ENCODE measurements at regions not wholly inside any gene's neighbourhood (a gene's known extent, or its start where the extent isn't known, plus 50 kb on each side); places are given as distances from the start of the nearest gene placed in this dataset.

- TF ChIP-seq CTCF (conservative IDR thresholded peaks at IDR 0.05) (no peak), ZFX (IDR thresholded peaks at IDR 0.05) (no peak)
- H3K27ac ChIP-seq, result no peak overlapping the region
These were observed 1084.2 kb upstream of the TENM3 start for GRCh38 chr4:181158971-181159370.

- H3K27ac ChIP-seq, result no peak overlapping the region
- TF ChIP-seq ZFX (IDR thresholded peaks at IDR 0.05) (no peak), CTCF (conservative IDR thresholded peaks at IDR 0.05) (no peak)
These were observed 1081.5 kb upstream of the TENM3 start for GRCh38 chr4:181161669-181162068.

- no peak for TF ChIP-seq CTCF (conservative IDR thresholded peaks at IDR 0.05)
- no peak for TF ChIP-seq ZFX (IDR thresholded peaks at IDR 0.05)
- no peak overlapping the region for H3K27ac ChIP-seq
These were observed 1080.9 kb upstream of the TENM3 start for GRCh38 chr4:181162266-181162665.

GRCh38 chr4:181162676-181163075 lies 1080.5 kb upstream of the TENM3 start:
- TF ChIP-seq CTCF (conservative IDR thresholded peaks at IDR 0.05) (no peak), ZFX (IDR thresholded peaks at IDR 0.05) (no peak)
- H3K27ac ChIP-seq, result no peak overlapping the region

GRCh38 chr4:181166742-181167399 lies 1076.3 kb upstream of the TENM3 start:
- no peak for TF ChIP-seq CTCF (conservative IDR thresholded peaks at IDR 0.05)
- TF ChIP-seq ZFX (IDR thresholded peaks at IDR 0.05), result no peak
- no peak overlapping the region for H3K27ac ChIP-seq

- H3K27ac ChIP-seq, result no peak overlapping the region
- no peak for TF ChIP-seq ZFX (IDR thresholded peaks at IDR 0.05)
- no peak for TF ChIP-seq CTCF (conservative IDR thresholded peaks at IDR 0.05)
These were observed 1075.0 kb upstream of the TENM3 start for GRCh38 chr4:181168011-181168805.

GRCh38 chr4:181173046-181173445 lies 1070.2 kb upstream of the TENM3 start:
- no peak for TF ChIP-seq ZFX (IDR thresholded peaks at IDR 0.05)
- TF ChIP-seq CTCF (conservative IDR thresholded peaks at IDR 0.05), result no peak
- no peak overlapping the region for H3K27ac ChIP-seq

Data from C4-2B (cell line).